Left forelimb (tissue), 1 donor: ENCODE measurements at regions not wholly inside any gene's neighbourhood (a gene's known extent, or its start where the extent isn't known, plus 50 kb on each side); places are given as distances from the start of the nearest gene placed in this dataset.
"Not testable (repeated sequence)": the region's sequence is repeated elsewhere in the genome, so short reads cannot be mapped to it uniquely, and the experiment has no call there.

Source experiments
- DNase-seq: peaks from one replicate; pipeline ENCODE4 v3.0.0-alpha.2; 2018; ENCODE audit warnings: low spot score

- not testable (repeated sequence) for DNase-seq
Measured at GRCh38 chr9:39463696-39464095, 108.2 kb downstream of the SPATA31A1 start.

GRCh38 chr9:39464122-39464777 lies 108.8 kb downstream of the SPATA31A1 start:
- peak; percentile 86 for DNase-seq

- not testable (repeated sequence) for DNase-seq
Measured at GRCh38 chr9:39474499-39474898, 119.0 kb downstream of the SPATA31A1 start.

GRCh38 chr9:39483073-39483472 lies 127.6 kb downstream of the SPATA31A1 start:
- DNase-seq = not testable (repeated sequence)

- DNase-seq = not testable (repeated sequence)
Measured at GRCh38 chr9:39483880-39484279, 128.4 kb downstream of the SPATA31A1 start.

GRCh38 chr9:39484292-39484691 lies 128.8 kb downstream of the SPATA31A1 start:
- DNase-seq = not testable (repeated sequence)

- DNase-seq = not testable (repeated sequence)
Measured at GRCh38 chr9:39487477-39487876, 132.0 kb downstream of the SPATA31A1 start.

GRCh38 chr9:39496248-39496647 lies 140.8 kb downstream of the SPATA31A1 start:
- DNase-seq = not testable (repeated sequence)

- DNase-seq = not testable (repeated sequence)
Measured at GRCh38 chr9:39503178-39503577, 147.7 kb downstream of the SPATA31A1 start.

- not testable (repeated sequence) for DNase-seq
Measured at GRCh38 chr9:39527387-39528029, 172.0 kb downstream of the SPATA31A1 start.

- DNase-seq = not testable (repeated sequence)
Measured at GRCh38 chr9:39532597-39532996, 177.1 kb downstream of the SPATA31A1 start.

- DNase-seq = not testable (repeated sequence)
Measured at GRCh38 chr9:39533001-39533762, 177.7 kb downstream of the SPATA31A1 start.

GRCh38 chr9:39533763-39534548 lies 178.5 kb downstream of the SPATA31A1 start:
- not testable (repeated sequence) for DNase-seq

GRCh38 chr9:39534897-39535296 lies 179.4 kb downstream of the SPATA31A1 start:
- DNase-seq = not testable (repeated sequence)

- not testable (repeated sequence) for DNase-seq
Measured at GRCh38 chr9:39542157-39542556, 186.7 kb downstream of the SPATA31A1 start.

- DNase-seq = not testable (repeated sequence)
Measured at GRCh38 chr9:39545079-39545478, 189.6 kb downstream of the SPATA31A1 start.

- not testable (repeated sequence) for DNase-seq
Measured at GRCh38 chr9:39550573-39550972, 195.1 kb downstream of the SPATA31A1 start.

GRCh38 chr9:39551544-39551943 lies 196.1 kb downstream of the SPATA31A1 start:
- not testable (repeated sequence) for DNase-seq

GRCh38 chr9:39552242-39552881 lies 196.9 kb downstream of the SPATA31A1 start:
- not testable (repeated sequence) for DNase-seq

GRCh38 chr9:39554352-39554751 lies 198.9 kb downstream of the SPATA31A1 start:
- DNase-seq = not testable (repeated sequence)

- not testable (repeated sequence) for DNase-seq
Measured at GRCh38 chr9:39559384-39559783, 203.9 kb downstream of the SPATA31A1 start.
